PC-9 (cell line): ENCODE measurements at regions not wholly inside any gene's neighbourhood (a gene's known extent, or its start where the extent isn't known, plus 50 kb on each side); places are given as distances from the start of the nearest gene placed in this dataset.

Source experiments
- BruUV-seq: library from RNA; stranded (reverse); fragments of 400-500 nt; replicated peaks from 2 replicates; lab custom pipeline; 2021; lab: Mats Ljungman, UMichigan
- CTCF ChIA-PET: fragments of 300-600 bp; sonication (Branson Sonifier 250); formaldehyde crosslinking; loops from one replicate; lab custom pipeline; 2022; ENCODE audit warnings: antibody characterized with exemption; lab: Charles Lee
- POLR2A ChIA-PET: fragments of 300-600 bp; sonication (Branson Sonifier 250); formaldehyde crosslinking; loops from one replicate; lab custom pipeline; 2022; ENCODE audit warnings: antibody characterized with exemption; ENCODE audit not compliant: unreplicated experiment; lab: Charles Lee
- DNase-seq, 2 experiments: peaks; one replicate each; pipeline versions ENCODE4 v3.0.0 to v3.0.0-alpha.2; 2015 to 2022; ENCODE audit warnings: mixed read lengths in 1 of 2
- H2AFZ ChIP-seq: fragments of 200-600 bp; sonication (generic); 2 replicates; pipeline ENCODE4 v1.8.1; 2017; ENCODE audit warnings: antibody characterized with exemption
- H3F3A ChIP-seq: fragments of 200-600 bp; sonication (generic); 2 replicates; pipeline ENCODE4 v1.8.1; 2017; ENCODE audit warnings: antibody characterized with exemption, mild to moderate bottlenecking, low read depth; ENCODE audit not compliant: insufficient read depth
- H3K27ac ChIP-seq: fragments of 200-600 bp; sonication (generic); 2 replicates; pipeline ENCODE4 v1.6.1; 2016; ENCODE audit warnings: mixed run types
- H3K27me3 ChIP-seq: fragments of 200-600 bp; sonication (generic); 2 replicates; pipeline ENCODE4 v1.6.1; 2016; ENCODE audit warnings: low read depth, mixed run types; ENCODE audit not compliant: insufficient read depth
- H3K36me3 ChIP-seq: fragments of 200-600 bp; sonication (generic); 2 replicates; pipeline ENCODE4 v1.6.1; 2016; ENCODE audit warnings: low read depth, mixed run types
- H3K4me1 ChIP-seq: fragments of 200-600 bp; sonication (generic); replicated peaks from 2 replicates; pipeline ENCODE4 v1.6.1; 2016; ENCODE audit warnings: mixed run types; ENCODE audit not compliant: insufficient read depth
- H3K4me2 ChIP-seq: fragments of 200-600 bp; sonication (generic); 2 replicates; pipeline ENCODE4 v1.6.1; 2017; ENCODE audit warnings: mixed run types
- H3K4me3 ChIP-seq: fragments of 200-600 bp; sonication (generic); 2 replicates; pipeline ENCODE4 v1.6.1; 2016; ENCODE audit warnings: mixed run types
- H3K79me2 ChIP-seq: fragments of 200-600 bp; sonication (generic); 2 replicates; pipeline ENCODE4 v1.6.1; 2017; ENCODE audit warnings: low read depth, mixed run types
- H3K9me2 ChIP-seq: fragments of 200-600 bp; sonication (generic); 2 replicates; pipeline ENCODE4 v1.8.1; 2017; ENCODE audit warnings: mild to moderate bottlenecking; ENCODE audit not compliant: insufficient read depth
- H3K9me3 ChIP-seq: fragments of 200-600 bp; sonication (generic); 2 replicates; pipeline ENCODE4 v1.8.1; 2016; ENCODE audit warnings: low read depth; ENCODE audit not compliant: insufficient read depth
- H4K20me1 ChIP-seq: fragments of 200-600 bp; sonication (generic); 2 replicates; pipeline ENCODE4 v1.8.1; 2017; ENCODE audit not compliant: insufficient read depth
- EZH2 ChIP-seq: fragments of 200-600 bp; sonication (generic); IDR thresholded peaks from 2 replicates; pipeline ENCODE4 v1.8.0; 2017; ENCODE audit warnings: antibody characterized with exemption, low read depth
- intact Hi-C: fragments of 100-400 bp; cut with micrococcal nuclease; formaldehyde crosslinking; loops from one replicate; pipeline ENCODE4 v1.10.0; 2022; ENCODE audit not compliant: unreplicated experiment
- TF ChIP-seq, protein P1 (sequence below): fragments of 200-600 bp; sonication (generic); conservative IDR thresholded peaks from 2 replicates; pipeline ENCODE4 v1.6.1; 2017; ENCODE audit warnings: mixed run types, antibody characterized with exemption, mild to moderate bottlenecking, moderate library complexity

DNA sequence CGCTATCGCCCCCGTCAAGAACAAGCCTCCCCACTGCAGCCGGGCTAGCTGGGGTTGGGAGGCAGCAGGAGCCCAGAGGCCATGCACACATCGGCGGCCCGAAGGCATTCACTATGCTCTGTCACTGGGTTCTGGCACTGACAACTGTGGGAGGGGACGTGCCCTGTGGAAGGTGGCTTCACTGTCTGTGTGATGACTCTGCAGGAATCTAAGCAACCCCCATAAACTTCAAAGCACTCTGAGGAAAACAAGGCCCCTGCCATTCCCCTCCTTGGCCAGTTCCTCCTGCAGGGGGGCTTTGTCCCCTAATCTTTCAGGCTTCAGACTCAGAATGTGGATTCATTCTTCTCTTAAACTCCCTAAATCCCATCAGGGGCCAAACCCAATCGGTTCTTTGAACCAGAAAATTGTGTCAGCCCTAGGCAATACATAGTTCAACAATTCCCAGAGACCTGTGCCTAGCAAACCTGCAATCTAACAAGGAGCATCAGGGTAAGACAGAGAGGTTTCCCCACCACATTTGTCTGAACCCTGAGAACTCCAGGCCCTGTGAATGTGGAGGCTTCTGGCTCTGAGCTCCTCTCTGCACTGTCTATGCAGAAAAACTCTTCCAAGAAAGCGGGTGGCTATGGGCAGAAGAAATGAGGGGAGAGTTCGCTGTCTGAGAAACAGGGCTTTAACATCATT lies 1477.2 kb downstream of the TBC1D22A start:
- CTCF ChIA-PET, result no interaction called here
- intact Hi-C loops, result no loop called here

DNA sequence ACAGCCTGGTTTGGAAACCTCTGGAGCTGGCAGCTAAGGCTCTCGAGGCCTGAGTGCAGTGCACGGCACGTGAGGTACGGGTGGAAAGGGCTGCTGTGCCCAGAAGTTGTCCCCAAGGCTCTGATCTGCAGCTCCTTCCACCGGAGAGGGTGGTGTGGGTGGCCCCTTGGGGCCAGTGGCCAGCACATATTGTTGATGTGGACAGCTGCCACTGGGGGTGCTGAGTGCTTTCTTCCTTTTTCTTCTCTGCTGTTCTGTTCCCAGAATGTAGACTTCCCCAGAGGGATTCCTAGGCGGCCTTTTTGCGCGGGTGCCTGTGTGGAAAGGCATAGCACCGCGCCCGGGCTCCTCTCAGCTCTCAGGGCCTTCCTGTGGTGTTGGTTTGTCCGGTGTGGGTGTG lies 1476.5 kb downstream of the TBC1D22A start:
- Histone ChIP-seq H3K9me3 (no peaks in the 10 kb centered on the region), H3K4me2 (no peak overlapping the region), H3K4me3 (no peak overlapping the region), H3F3A (no peaks in the 10 kb centered on the region), H4K20me1 (0 out of 2 replicates have a peak, but pooled peaks cover 5% of the 10 kb centered on the region), H3K79me2 (no peaks in the 10 kb centered on the region), H3K36me3 (no peaks in the 10 kb centered on the region), H3K27me3 (peaks cover 95% of the 10 kb centered on the region), H2AFZ (no peak overlapping the region), H3K9me2 (no peaks in the 10 kb centered on the region), H3K4me1 (no peaks in the 10 kb centered on the region), H3K27ac (no peak overlapping the region)
- POLR2A ChIA-PET, result no interaction called here
- intact Hi-C loops, result no loop called here
- no peak for DNase-seq
- CTCF ChIA-PET, result no interaction called here
- no TSS peak for BruUV-seq
- no peak for TF ChIP-seq EZH2
- TF ChIP-seq, protein P1, sequence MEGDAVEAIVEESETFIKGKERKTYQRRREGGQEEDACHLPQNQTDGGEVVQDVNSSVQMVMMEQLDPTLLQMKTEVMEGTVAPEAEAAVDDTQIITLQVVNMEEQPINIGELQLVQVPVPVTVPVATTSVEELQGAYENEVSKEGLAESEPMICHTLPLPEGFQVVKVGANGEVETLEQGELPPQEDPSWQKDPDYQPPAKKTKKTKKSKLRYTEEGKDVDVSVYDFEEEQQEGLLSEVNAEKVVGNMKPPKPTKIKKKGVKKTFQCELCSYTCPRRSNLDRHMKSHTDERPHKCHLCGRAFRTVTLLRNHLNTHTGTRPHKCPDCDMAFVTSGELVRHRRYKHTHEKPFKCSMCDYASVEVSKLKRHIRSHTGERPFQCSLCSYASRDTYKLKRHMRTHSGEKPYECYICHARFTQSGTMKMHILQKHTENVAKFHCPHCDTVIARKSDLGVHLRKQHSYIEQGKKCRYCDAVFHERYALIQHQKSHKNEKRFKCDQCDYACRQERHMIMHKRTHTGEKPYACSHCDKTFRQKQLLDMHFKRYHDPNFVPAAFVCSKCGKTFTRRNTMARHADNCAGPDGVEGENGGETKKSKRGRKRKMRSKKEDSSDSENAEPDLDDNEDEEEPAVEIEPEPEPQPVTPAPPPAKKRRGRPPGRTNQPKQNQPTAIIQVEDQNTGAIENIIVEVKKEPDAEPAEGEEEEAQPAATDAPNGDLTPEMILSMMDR, result no peak

More for the DNA sequence above, 1477.2 kb downstream of the TBC1D22A start:
- Histone ChIP-seq H3K36me3 (no peaks in the 10 kb centered on the region), H3K9me3 (no peaks in the 10 kb centered on the region), H3K79me2 (no peaks in the 10 kb centered on the region), H3K4me2 (no peak overlapping the region), H3K4me3 (no peak overlapping the region), H3F3A (no peaks in the 10 kb centered on the region), H4K20me1 (0 out of 2 replicates have a peak, but pooled peaks cover 5% of the 10 kb centered on the region), H3K4me1 (no peaks in the 10 kb centered on the region), H3K27ac (no peak overlapping the region), H2AFZ (no peak overlapping the region), H3K27me3 (peaks cover 97% of the 10 kb centered on the region), H3K9me2 (no peaks in the 10 kb centered on the region)
- no peak for TF ChIP-seq EZH2
- TF ChIP-seq, protein P1, result no peak
- POLR2A ChIA-PET, result no interaction called here
- BruUV-seq, result no TSS peak
- DNase-seq, result no peak

DNA sequence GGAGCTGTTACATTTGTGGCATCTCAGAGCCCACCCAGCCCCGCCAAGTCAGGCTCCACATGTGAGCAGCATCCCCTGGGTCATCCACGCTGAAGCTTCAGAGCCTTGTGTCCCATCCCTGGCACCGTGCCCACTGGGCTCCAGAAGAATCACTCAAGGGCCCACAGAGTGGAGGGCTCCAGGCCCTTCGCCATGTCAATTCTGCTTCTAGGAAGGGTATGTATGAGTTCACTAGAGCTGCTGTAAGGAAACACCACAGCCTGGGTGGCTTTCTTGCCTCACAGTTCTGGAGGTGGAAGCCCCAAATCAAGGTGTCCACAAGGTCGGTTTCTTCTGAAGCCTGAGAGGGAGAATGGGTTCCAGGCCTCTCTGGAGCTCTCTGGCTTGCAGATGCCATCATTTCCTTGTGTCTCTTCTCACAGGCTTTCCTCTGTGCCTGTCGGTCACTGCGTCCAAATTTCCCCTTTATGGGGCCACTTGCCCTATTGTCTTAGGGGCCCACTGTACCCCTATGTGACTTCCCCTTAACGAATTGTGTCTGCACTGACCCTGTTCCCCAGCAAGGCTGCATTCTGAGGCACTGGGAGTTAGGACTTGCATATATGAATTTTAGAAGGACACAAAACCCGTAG lies 1476.0 kb downstream of the TBC1D22A start:
- Histone ChIP-seq H3K79me2 (no peaks in the 10 kb centered on the region), H4K20me1 (0 out of 2 replicates have a peak, but pooled peaks cover 5% of the 10 kb centered on the region), H3K4me2 (no peak overlapping the region), H2AFZ (no peak overlapping the region), H3K4me1 (no peaks in the 10 kb centered on the region), H3K27ac (no peak overlapping the region), H3F3A (no peaks in the 10 kb centered on the region), H3K9me2 (no peaks in the 10 kb centered on the region), H3K4me3 (no peak overlapping the region), H3K9me3 (no peaks in the 10 kb centered on the region), H3K27me3 (peaks cover 92% of the 10 kb centered on the region), H3K36me3 (no peaks in the 10 kb centered on the region)
- intact Hi-C loops, result no loop called here
- TF ChIP-seq, protein P1, result no peak
- no peak for TF ChIP-seq EZH2
- DNase-seq, result no peak
- ChIA-PET CTCF (no interaction called here), POLR2A (no interaction called here)
- no TSS peak for BruUV-seq
